NCI-H1436 treated with DMSO at 0.1 percent for 48 hours (cell line): ENCODE measurements at regions not wholly inside any gene's neighbourhood (a gene's known extent, or its start where the extent isn't known, plus 50 kb on each side); places are given as distances from the start of the nearest gene placed in this dataset.

Experiments
- DNase-seq: peaks from one replicate; lab custom pipeline; 2025; lab: John Stamatoyannopoulos, UW

DNA sequence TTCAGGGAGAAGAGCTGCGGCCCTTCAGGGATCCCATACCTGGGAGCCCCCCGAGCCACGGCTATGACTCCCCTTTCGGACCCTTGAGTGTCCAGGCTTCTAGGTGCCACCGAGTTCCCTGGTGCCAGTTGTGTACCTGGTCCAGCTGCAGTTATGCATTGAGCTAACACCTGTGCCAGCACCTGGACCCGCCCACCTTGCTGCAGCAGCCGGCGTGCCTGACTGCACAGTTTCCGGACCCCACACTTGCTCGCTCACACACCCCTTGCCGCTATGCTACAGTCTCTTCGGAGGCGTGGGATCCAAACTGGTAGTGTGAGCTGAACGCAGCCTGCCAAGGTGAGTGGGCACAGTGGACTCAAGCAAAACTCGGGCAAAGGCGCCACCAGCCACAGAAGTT lies 284.5 kb upstream of the ROBO1 start:
- no peak for DNase-seq

- peak; percentile 3 for DNase-seq
These were observed 283.8 kb upstream of the ROBO1 start for GRCh38 chr3:80051602-80051962.

DNA sequence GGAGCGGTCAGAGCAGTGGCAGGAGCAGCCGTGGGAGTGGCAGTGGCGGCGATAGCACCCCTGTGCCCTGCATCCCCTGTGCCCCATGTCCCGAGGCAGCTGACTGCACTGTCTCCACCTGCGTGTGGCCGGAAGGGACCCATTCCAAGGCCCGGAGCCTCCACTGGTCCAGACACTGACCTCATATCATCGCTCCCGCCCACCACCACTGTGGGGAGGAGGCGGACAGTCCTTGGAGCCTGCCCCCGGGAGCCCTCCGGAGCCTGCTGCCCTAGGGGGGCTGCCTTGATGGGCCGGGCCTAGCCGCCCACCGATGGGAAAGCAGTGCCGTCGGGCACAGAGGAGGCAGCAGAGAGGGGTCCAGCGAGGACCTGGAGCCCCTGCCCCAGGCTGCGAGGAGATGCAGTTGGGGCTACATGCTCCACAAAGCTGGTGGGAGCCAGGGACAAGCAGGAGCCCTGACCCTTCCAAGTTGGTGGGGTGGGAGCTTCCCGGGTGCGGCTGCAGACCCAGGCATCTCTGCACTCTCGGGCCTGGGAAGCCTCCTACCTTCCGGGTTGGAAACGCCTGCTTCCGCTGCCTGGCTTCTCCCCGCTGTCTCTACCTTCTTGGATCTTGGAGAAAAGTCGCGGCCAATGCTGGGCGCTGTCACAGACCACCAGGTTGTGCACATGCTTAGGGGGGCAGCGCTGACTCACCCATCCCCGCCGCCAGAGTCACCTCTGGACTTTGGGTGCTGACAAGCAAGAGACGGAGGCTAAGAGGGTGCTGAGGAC lies 283.2 kb upstream of the ROBO1 start:
- DNase-seq = no peak

DNA sequence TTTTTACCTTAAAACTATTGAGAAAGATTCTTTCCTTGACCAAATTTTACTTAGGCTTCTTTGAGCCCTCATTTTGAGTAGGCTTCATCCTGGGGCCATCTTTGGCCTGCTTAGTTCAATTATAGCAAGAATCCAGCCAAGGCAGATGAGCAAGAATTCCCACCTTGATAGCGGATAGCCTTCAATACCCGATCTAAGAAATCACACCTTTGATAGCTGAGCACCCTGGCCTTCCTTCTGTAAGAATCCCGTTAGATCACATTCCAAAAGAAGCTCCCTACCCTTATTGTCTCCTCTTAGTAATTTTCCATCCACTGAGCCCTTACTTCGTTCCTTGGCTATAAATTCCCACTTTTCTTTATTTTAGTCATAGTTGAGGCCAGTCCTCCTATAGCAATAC lies 275.4 kb upstream of the ROBO1 start:
- DNase-seq = no peak

DNA sequence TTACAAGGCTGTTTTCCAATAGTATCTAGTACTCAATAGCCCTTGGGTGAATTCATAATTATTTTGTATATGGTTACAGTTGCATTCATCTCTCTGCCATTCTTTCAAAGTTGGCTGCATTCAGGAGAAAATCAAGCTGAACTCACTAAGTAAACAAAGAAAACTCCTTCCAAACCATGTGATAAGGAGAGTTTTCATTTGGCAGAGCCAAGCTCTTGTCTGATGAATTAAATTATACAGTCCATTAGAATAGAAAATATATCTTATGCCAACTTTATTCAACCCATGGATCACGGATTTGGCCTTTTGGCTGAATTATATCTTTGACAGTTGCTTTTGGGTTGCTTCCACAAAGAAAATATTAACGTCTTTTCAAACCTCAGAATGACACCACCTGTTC lies 272.3 kb upstream of the ROBO1 start:
- DNase-seq = no peak

DNA sequence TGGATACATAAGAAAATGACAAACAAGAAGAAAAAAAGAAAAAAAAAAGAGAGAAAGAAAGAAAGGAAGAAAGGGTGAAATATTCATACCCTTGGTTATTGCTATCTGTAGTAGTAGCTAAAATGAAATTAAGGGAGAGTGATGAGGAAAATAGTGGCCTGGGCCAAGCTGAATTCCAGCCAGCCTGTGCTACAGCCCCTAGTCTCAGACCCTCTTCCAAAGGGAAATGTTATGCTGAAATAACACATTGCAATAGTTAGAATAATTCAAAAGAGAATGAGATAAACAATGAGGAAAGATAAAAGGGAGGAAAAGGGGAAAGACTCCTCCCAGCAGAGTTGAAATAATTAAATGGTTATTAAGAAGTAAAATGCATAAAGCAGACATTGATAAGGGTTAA lies 268.4 kb upstream of the ROBO1 start:
- no peak for DNase-seq

DNA sequence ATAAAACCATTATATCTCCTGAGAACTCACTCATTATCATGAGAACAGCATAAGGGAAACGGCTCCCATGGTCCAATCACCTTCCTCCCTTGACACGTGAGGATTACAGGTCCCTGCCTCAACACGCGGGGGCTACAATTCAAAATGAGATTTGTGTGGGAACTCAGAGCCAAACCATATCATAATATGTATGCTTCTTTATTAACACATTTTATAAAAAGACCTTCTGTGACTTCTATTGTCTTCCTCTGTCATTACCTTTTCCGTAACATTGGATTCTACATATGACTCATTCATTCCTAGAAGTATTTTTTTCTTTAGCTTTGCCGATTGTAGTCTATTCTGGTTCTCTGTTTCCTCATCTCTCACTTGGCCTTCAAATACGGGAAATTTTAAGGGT lies 267.2 kb upstream of the ROBO1 start:
- DNase-seq = no peak

DNA sequence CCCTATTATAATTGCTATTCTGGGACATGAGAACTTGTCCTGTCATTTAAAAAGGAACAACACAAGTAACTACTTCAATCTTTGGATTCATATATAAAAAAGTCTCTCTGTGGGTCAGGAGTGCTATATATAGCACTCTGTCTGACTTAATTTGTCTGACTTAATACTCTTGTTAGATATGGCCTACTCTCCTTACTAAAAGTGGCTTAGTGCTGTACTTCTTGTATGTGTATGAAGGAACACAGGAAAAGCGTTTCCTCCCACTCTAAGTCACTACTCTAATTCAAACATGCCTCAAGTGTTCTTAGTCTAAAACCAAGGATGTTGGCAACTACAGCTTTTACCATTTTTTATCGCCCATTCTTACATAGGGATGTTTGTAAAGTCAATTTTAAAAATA lies 255.2 kb upstream of the ROBO1 start:
- no peak for DNase-seq

GRCh38 chr3:80018375-80018774 lies 250.6 kb upstream of the ROBO1 start:
- DNase-seq = no peak

DNA sequence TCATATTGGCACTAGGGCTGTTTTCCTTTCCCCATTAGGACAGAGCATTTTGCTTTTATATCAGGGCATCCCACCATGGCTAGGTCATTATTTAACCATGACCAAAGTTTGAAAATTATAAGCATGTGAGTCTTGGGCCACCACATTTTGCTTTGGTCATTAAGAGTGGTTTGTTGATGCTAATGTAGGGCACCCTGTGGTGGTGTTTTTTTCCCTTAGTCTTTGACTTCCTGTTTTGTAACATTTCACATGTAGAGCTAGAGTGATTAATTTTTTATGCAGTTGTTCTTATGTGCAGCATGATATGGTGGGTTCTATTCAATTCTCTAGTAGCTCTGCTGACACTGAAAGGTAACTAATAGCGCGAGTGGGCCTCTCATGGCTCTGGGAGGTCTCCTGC lies 249.6 kb upstream of the ROBO1 start:
- no peak for DNase-seq

- DNase-seq = no peak
These were observed 246.8 kb upstream of the ROBO1 start for GRCh38 chr3:80014576-80014975.

DNA sequence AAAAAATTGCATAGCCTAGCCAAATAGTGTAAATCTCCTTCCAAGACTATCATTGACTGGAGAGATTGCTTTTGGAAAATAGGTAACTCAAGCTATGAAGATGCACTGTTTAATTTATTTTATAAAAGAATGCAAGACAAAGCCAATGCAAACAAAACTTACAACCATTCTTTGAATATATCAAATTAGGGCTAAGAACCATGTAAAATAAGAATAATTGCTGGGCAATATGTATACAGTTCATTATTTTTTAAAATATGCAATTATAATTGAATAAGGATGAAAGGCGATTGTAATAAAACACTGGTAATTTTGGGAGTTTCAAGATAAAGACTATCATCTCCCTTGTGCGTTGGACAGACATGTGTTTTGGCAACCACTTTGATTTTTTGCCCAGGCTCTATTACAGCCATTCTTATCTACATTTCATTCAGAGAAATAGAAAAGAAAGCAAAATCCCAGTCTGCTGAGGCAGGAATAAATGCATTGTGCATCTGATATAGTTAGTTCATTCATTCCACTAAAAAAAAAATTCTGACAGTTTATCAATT lies 242.3 kb upstream of the ROBO1 start:
- no peak for DNase-seq

GRCh38 chr3:80007522-80007921 lies 239.7 kb upstream of the ROBO1 start:
- no peak for DNase-seq

DNA sequence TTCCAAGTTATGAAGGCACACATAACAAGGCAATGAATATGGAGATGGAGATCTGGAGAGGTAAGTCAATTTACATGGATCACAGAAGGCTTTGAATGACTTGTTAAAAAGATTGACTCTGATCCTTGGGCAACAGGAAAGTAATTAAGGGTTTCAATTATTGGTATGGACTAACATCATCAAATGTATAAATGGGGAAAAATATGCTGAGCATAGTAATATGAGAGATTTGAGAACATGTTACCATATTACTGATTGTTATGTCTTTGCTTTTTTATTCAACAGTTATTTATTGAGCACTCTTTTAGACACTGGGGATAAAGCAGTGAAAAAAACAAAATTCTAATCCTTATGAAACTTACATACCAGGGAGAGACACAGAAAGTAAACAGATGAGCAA lies 238.5 kb upstream of the ROBO1 start:
- DNase-seq = no peak

DNA sequence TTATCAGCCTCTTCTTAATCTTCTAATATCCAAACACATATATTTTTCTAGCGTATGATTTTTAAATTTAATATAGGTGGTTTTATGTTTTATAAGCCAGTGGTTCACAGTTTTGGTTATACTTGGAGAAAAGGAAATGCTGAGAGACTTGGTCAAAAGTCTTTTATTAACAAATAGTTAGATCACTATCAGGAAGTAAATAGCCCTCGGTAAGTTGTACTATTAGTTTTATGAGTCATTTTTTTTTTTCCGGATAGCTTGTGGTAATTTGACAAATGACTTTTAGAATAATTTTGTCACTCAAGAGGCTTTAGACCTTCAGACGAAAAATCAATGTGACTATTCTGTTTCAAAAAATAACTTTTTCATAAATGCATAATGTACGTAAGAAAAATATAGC lies 232.2 kb upstream of the ROBO1 start:
- DNase-seq = no peak

GRCh38 chr3:79994397-79994796 lies 226.6 kb upstream of the ROBO1 start:
- DNase-seq = no peak

DNA sequence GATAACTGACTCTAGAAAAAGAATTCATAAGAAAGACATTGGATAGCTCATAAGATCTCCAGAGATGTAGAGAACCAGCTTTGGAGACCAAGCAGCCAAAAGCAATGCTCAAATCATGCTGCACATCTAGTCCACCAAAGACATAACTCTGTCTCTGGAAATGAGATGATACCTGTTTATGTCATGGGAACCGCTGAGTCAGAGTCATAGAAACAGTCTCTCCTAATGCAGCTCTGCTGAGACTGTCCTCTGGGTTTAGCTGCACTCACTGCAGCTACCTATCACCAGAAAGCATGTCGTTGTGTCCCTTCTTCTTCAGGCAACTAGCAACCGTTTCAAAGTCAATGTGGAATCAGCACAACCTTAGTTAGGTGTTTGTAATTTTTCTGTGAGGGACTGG lies 218.5 kb upstream of the ROBO1 start:
- DNase-seq = no peak

DNA sequence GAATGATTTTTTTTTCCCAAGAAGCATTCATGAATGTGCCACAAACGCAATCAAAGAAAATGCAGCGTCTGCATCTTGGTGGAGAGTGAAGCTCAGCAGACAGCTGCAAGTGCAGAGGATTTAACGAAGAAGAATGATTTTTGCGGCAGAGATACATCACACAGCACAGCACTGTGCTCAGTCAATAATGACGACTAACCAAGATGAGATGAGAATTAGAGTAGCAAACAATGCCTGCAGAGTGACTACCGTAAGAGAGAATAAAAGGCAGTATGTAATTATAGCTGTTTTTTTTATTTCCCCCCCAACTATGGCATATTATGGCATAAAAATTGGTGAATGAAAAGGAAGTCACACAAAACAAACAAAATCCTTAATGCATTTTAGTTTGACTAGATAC lies 218.0 kb upstream of the ROBO1 start:
- DNase-seq = no peak

GRCh38 chr3:79983118-79983517 lies 215.3 kb upstream of the ROBO1 start:
- no peak for DNase-seq

GRCh38 chr3:79979990-79980389 lies 212.2 kb upstream of the ROBO1 start:
- no peak for DNase-seq

DNA sequence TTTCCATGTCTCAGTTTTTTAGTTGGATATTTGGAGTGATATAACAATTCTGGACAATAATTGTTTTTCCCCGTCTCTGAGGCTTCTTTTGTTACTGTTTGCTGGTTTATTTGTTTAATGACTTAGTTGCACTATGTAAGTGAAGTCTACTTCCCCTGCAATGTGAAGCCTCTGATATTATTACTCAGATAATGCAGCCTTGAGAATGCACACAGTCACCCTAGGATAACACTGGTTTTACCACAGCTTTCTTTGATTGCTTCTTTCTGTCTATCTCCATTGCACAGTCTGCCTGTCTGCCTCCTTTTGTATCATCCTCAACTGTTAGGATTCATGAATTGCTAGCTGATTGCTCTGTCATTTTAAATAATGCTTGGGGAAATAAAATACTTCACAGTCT lies 208.7 kb upstream of the ROBO1 start:
- no peak for DNase-seq

DNA sequence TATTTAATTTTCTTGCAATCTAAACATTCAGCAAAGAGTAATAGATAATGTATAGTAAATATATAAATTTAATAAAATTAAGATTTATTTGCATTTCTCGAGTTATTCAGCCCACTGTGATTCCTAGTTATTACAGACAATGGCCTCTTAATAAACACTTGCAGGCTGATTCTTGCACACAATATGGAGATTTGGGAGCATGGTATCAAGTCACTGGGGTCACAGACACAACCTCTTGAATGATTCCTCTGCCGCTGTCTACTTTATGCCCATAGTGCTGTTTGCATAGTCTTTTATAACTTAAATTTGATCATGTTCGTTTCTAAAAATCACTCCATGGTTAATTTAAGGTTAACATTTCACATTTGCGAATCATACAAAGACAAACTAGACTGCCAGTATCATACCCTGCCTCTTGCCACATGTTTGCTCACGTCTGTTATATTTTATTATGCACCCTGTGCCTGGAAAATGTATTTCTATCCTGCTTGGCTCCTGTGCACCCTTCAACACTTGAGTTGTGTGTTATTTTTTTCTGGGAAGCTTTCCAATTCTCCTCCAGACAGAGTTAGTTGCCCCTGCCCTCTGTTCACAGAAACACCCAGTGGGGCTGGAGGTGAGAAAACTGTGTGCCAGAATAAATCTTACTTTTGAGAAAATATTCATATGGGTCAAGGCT lies 206.3 kb upstream of the ROBO1 start:
- no peak for DNase-seq

GRCh38 chr3:79973482-79973881 lies 205.7 kb upstream of the ROBO1 start:
- DNase-seq = no peak

- no peak for DNase-seq
These were observed 200.6 kb upstream of the ROBO1 start for GRCh38 chr3:79968418-79968817.
